ENCODE measurements at regions not wholly inside any gene's neighbourhood (a gene's known extent, or its start where the extent isn't known, plus 50 kb on each side); places are given as distances from the start of the nearest gene placed in this dataset.
"Not testable (repeated sequence)": the region's sequence is repeated elsewhere in the genome, so short reads cannot be mapped to it uniquely, and the experiment has no call there.

- Histone ChIP-seq H3K36me3 (ENCODE audit: control insufficient read depth in 3 of 3, insufficient read depth in 2 of 3, low read depth in 1 of 3, low read length in 3 of 3) (no peaks in the 10 kb centered on the region), H3K9me3 (ENCODE audit: control insufficient read depth in 2 of 2, insufficient read depth in 1 of 2, low read depth in 1 of 2, low read length in 1 of 2) (no peaks in the 10 kb centered on the region), H3K4me3 (ENCODE audit: low read depth in 1 of 3, low read length in 3 of 3) (no peak overlapping the region), H3K27me3 (ENCODE audit: control insufficient read depth in 3 of 3, insufficient read depth in 3 of 3, low read length in 3 of 3) (no peaks in the 10 kb centered on the region), H3K27ac (ENCODE audit: low read depth in 1 of 3, low read length in 2 of 3) (no peak overlapping the region), H3K4me1 (ENCODE audit: control insufficient read depth in 3 of 3, insufficient read depth in 2 of 3, low read depth in 1 of 3, low read length in 2 of 3) (no peaks in the 10 kb centered on the region)
- WGBS, 3 donors, result 45 to 48% (median 47%) methylated on average over 2 of the region's 2 CpGs
- FAIRE-seq (no peak), DNase-seq (peak in 1 of 2 donors; percentile 6)
Observed at GRCh38 chr13:81148822-81149221, 807.9 kb upstream of the SPRY2 start.

GRCh38 chr13:81146576-81146975 is 805.6 kb upstream of the SPRY2 start:
- H3K4me1 ChIP-seq (ENCODE audit: control insufficient read depth in 3 of 3, insufficient read depth in 2 of 3, low read depth in 1 of 3, low read length in 2 of 3); H3K4me3 ChIP-seq (ENCODE audit: low read depth in 1 of 3, low read length in 3 of 3); H3K27me3 ChIP-seq (ENCODE audit: control insufficient read depth in 3 of 3, insufficient read depth in 3 of 3, low read length in 3 of 3); H3K9me3 ChIP-seq (ENCODE audit: control insufficient read depth in 2 of 2, insufficient read depth in 1 of 2, low read depth in 1 of 2, low read length in 1 of 2); FAIRE-seq; H3K36me3 ChIP-seq (ENCODE audit: control insufficient read depth in 3 of 3, insufficient read depth in 2 of 3, low read depth in 1 of 3, low read length in 3 of 3); DNase-seq; H3K27ac ChIP-seq (ENCODE audit: low read depth in 1 of 3, low read length in 2 of 3): not testable (repeated sequence)
- WGBS, 3 donors, result 87 to 94% (median 94%) methylated on average over 12 of the region's 12 CpGs

GRCh38 chr13:81142306-81142999 is 801.5 kb upstream of the SPRY2 start:
- WGBS, 3 donors, result 85 to 89% (median 88%) methylated on average over 5 of the region's 5 CpGs
- no peak overlapping the region for H3K27ac ChIP-seq (ENCODE audit: low read depth in 1 of 3, low read length in 2 of 3)
- H3K27me3 ChIP-seq (ENCODE audit: control insufficient read depth in 3 of 3, insufficient read depth in 3 of 3, low read length in 3 of 3), result no peaks in the 10 kb centered on the region
- DNase-seq, result no peak
- no peak for FAIRE-seq
- no peaks in the 10 kb centered on the region for H3K9me3 ChIP-seq (ENCODE audit: control insufficient read depth in 2 of 2, insufficient read depth in 1 of 2, low read depth in 1 of 2, low read length in 1 of 2)
- no peaks in the 10 kb centered on the region for H3K36me3 ChIP-seq (ENCODE audit: control insufficient read depth in 3 of 3, insufficient read depth in 2 of 3, low read depth in 1 of 3, low read length in 3 of 3)
- no peak overlapping the region for H3K4me3 ChIP-seq (ENCODE audit: low read depth in 1 of 3, low read length in 3 of 3)
- peaks cover 0 to 8% (median 0%) of the 10 kb centered on the region in 3 donors for H3K4me1 ChIP-seq (ENCODE audit: control insufficient read depth in 3 of 3, insufficient read depth in 2 of 3, low read depth in 1 of 3, low read length in 2 of 3)

GRCh38 chr13:81140675-81141074 is 799.7 kb upstream of the SPRY2 start:
- no peaks in the 10 kb centered on the region for H3K9me3 ChIP-seq (ENCODE audit: control insufficient read depth in 2 of 2, insufficient read depth in 1 of 2, low read depth in 1 of 2, low read length in 1 of 2)
- H3K4me3 ChIP-seq (ENCODE audit: low read depth in 1 of 3, low read length in 3 of 3), result no peak overlapping the region
- no peak for FAIRE-seq
- peaks cover 0 to 8% (median 0%) of the 10 kb centered on the region in 3 donors for H3K4me1 ChIP-seq (ENCODE audit: control insufficient read depth in 3 of 3, insufficient read depth in 2 of 3, low read depth in 1 of 3, low read length in 2 of 3)
- H3K27me3 ChIP-seq (ENCODE audit: control insufficient read depth in 3 of 3, insufficient read depth in 3 of 3, low read length in 3 of 3), result no peaks in the 10 kb centered on the region
- WGBS, 3 donors, result 76 to 82% (median 78%) methylated on average over 3 of the region's 3 CpGs
- no peaks in the 10 kb centered on the region for H3K36me3 ChIP-seq (ENCODE audit: control insufficient read depth in 3 of 3, insufficient read depth in 2 of 3, low read depth in 1 of 3, low read length in 3 of 3)
- no peak overlapping the region for H3K27ac ChIP-seq (ENCODE audit: low read depth in 1 of 3, low read length in 2 of 3)
- no peak for DNase-seq

- FAIRE-seq (no peak), DNase-seq (no peak)
- Histone ChIP-seq H3K27me3 (ENCODE audit: control insufficient read depth in 3 of 3, insufficient read depth in 3 of 3, low read length in 3 of 3) (no peaks in the 10 kb centered on the region), H3K9me3 (ENCODE audit: control insufficient read depth in 2 of 2, insufficient read depth in 1 of 2, low read depth in 1 of 2, low read length in 1 of 2) (no peaks in the 10 kb centered on the region), H3K36me3 (ENCODE audit: control insufficient read depth in 3 of 3, insufficient read depth in 2 of 3, low read depth in 1 of 3, low read length in 3 of 3) (no peaks in the 10 kb centered on the region), H3K27ac (ENCODE audit: low read depth in 1 of 3, low read length in 2 of 3) (no peak overlapping the region), H3K4me1 (ENCODE audit: control insufficient read depth in 3 of 3, insufficient read depth in 2 of 3, low read depth in 1 of 3, low read length in 2 of 3) (peaks cover 0 to 8% (median 0%) of the 10 kb centered on the region in 3 donors), H3K4me3 (ENCODE audit: low read depth in 1 of 3, low read length in 3 of 3) (no peak overlapping the region)
- 75 to 88% (median 87%) methylated on average over 4 of the region's 4 CpGs for WGBS, 3 donors
Observed at GRCh38 chr13:81139987-81140386, 799.1 kb upstream of the SPRY2 start.

- Histone ChIP-seq H3K36me3 (ENCODE audit: control insufficient read depth in 3 of 3, insufficient read depth in 2 of 3, low read depth in 1 of 3, low read length in 3 of 3) (no peaks in the 10 kb centered on the region), H3K4me1 (ENCODE audit: control insufficient read depth in 3 of 3, insufficient read depth in 2 of 3, low read depth in 1 of 3, low read length in 2 of 3) (peaks cover 0 to 8% (median 0%) of the 10 kb centered on the region in 3 donors), H3K4me3 (ENCODE audit: low read depth in 1 of 3, low read length in 3 of 3) (no peak overlapping the region), H3K27me3 (ENCODE audit: control insufficient read depth in 3 of 3, insufficient read depth in 3 of 3, low read length in 3 of 3) (no peaks in the 10 kb centered on the region), H3K27ac (ENCODE audit: low read depth in 1 of 3, low read length in 2 of 3) (no peak overlapping the region), H3K9me3 (ENCODE audit: control insufficient read depth in 2 of 2, insufficient read depth in 1 of 2, low read depth in 1 of 2, low read length in 1 of 2) (no peaks in the 10 kb centered on the region)
- DNase-seq (peak in 1 of 2 donors; percentile 32), FAIRE-seq (no peak)
- WGBS, 3 donors, result 75 to 76% (median 75%) methylated on average over 8 of the region's 8 CpGs
Observed at GRCh38 chr13:81138353-81138980, 797.5 kb upstream of the SPRY2 start.

- DNase-seq, result no peak
- Histone ChIP-seq H3K9me3 (ENCODE audit: control insufficient read depth in 2 of 2, insufficient read depth in 1 of 2, low read depth in 1 of 2, low read length in 1 of 2) (peaks cover 0 to 11% of the 10 kb centered on the region in 2 donors), H3K4me1 (ENCODE audit: control insufficient read depth in 3 of 3, insufficient read depth in 2 of 3, low read depth in 1 of 3, low read length in 2 of 3) (peaks cover 0 to 5% (median 0%) of the 10 kb centered on the region in 3 donors), H3K27me3 (ENCODE audit: control insufficient read depth in 3 of 3, insufficient read depth in 3 of 3, low read length in 3 of 3) (no peaks in the 10 kb centered on the region), H3K4me3 (ENCODE audit: low read depth in 1 of 3, low read length in 3 of 3) (no peak overlapping the region), H3K27ac (ENCODE audit: low read depth in 1 of 3, low read length in 2 of 3) (no peak overlapping the region), H3K36me3 (ENCODE audit: control insufficient read depth in 3 of 3, insufficient read depth in 2 of 3, low read depth in 1 of 3, low read length in 3 of 3) (no peaks in the 10 kb centered on the region)
- WGBS, 3 donors, result 94 to 97% (median 95%) methylated on average over 1 of the region's 1 CpG
- no peak for FAIRE-seq
Observed at GRCh38 chr13:81133066-81133465, 792.1 kb upstream of the SPRY2 start.

GRCh38 chr13:81117416-81117815 is 776.5 kb upstream of the SPRY2 start:
- Histone ChIP-seq H3K27me3 (ENCODE audit: control insufficient read depth in 3 of 3, insufficient read depth in 3 of 3, low read length in 3 of 3) (no peaks in the 10 kb centered on the region), H3K4me1 (ENCODE audit: control insufficient read depth in 3 of 3, insufficient read depth in 2 of 3, low read depth in 1 of 3, low read length in 2 of 3) (no peaks in the 10 kb centered on the region), H3K9me3 (ENCODE audit: control insufficient read depth in 2 of 2, insufficient read depth in 1 of 2, low read depth in 1 of 2, low read length in 1 of 2) (no peaks in the 10 kb centered on the region), H3K4me3 (ENCODE audit: low read depth in 1 of 3, low read length in 3 of 3) (no peak overlapping the region), H3K27ac (ENCODE audit: low read depth in 1 of 3, low read length in 2 of 3) (no peak overlapping the region), H3K36me3 (ENCODE audit: control insufficient read depth in 3 of 3, insufficient read depth in 2 of 3, low read depth in 1 of 3, low read length in 3 of 3) (no peaks in the 10 kb centered on the region)
- FAIRE-seq (no peak), DNase-seq (no peak)

Data from small intestine (tissue), 7 donors.